ENCODE measurements at regions not wholly inside any gene's neighbourhood (a gene's known extent, or its start where the extent isn't known, plus 50 kb on each side); places are given as distances from the start of the nearest gene placed in this dataset.

DNA sequence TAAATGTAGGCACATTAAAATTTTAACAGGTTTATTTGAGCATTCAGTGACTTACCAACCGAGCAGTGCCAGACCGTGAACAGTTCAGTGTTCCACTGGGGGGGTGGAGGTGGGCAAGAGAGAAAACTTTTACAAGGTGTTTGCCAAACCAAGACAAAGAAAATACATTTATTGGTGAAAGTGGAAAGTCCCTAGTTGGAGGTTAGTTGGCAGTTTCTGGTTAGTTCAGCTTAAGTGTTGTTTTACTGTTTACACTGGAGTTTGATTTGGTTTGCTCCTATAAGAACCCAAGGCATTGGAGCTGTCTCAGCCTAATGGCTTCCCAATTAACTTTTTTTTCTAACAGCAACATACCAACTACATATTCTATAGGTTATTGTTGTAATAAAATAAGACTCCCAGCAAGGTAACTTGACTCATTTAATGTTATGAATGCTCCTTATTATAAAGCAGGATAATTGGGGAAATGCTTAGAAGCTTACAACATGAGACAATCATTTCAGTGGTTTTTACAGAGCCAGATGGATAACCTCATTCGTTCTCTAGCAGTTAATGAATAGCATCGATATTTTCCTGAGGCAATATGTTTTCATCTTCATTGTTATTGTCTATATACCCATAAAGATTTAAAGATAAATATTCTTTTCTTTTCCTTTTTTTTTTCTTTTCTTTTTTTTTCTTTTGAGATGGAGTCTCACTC is 115.8 kb downstream of the ETNK1 start:
- Mint-ChIP-seq H3K4me1 (ENCODE audit: low read depth) (no peaks in the 10 kb centered on the region), H3K36me3 (ENCODE audit: low read depth) (no peaks in the 10 kb centered on the region), H3K9me3 (no peaks in the 10 kb centered on the region), H3K27ac (no peak overlapping the region), H3K27me3 (ENCODE audit: low read depth) (peaks cover 9% of the 10 kb centered on the region), H3K4me3 (ENCODE audit: low read depth) (no peak overlapping the region)
- intact Hi-C loops (cut with micrococcal nuclease) = loop anchor here (5.0 kb wide), 1 partner anchor 451 kb away; no protein-coding TSS in a partner anchor
- no peak for DNase-seq (ENCODE audit: low spot score)

DNA sequence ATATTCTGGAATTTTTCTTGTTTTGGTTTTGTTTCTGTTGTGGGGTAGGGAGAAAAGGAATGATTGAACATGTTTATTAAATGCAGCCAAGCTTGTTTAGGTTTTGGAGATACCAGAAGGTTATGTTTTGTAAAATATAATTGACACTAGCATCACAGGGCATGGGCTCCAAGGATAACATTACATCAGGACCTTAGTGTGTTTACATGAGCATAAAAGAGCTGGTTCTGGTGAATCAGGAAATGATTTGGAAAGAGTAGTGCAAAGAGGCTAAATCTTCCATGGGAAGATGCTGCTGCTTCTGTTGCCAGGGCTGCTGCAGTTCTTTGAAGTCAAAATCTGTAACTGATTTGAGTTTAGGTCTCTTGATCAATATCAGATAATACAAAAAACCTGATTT is 118.7 kb downstream of the ETNK1 start:
- intact Hi-C loops (cut with micrococcal nuclease) = loop anchor here (5.0 kb wide), 1 partner anchor 449 kb away; no protein-coding TSS in a partner anchor
- no peaks in the 10 kb centered on the region for H3K9me3 Mint-ChIP-seq
- DNase-seq (ENCODE audit: low spot score) = no peak
- H3K27me3 Mint-ChIP-seq (ENCODE audit: low read depth) = peaks cover 8% of the 10 kb centered on the region
- H3K4me1 Mint-ChIP-seq (ENCODE audit: low read depth) = no peaks in the 10 kb centered on the region
- H3K36me3 Mint-ChIP-seq (ENCODE audit: low read depth) = no peaks in the 10 kb centered on the region
- no peak overlapping the region for H3K27ac Mint-ChIP-seq
- H3K4me3 Mint-ChIP-seq (ENCODE audit: low read depth) = no peak overlapping the region

DNA sequence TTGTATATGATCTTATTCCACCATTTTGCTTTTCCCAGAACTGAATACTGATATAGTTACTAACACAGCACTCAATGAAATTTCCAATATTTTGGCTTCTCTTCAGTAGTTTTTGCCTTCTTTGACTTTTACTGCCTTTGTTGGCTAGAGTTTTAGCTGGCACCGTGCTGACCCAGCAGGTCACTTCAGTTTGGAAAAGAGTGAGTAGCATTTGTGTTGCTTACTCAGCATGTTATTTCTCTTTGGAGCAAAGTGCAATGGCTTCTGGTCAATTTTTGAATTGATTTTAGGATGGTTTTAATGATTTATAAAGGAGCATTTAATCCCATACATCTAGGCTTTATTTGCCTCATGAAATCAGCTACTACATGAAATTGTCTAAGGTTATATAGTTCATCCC is 119.2 kb downstream of the ETNK1 start:
- intact Hi-C loops (cut with micrococcal nuclease) = loop anchor here (5.0 kb wide), 1 partner anchor 448 kb away; no protein-coding TSS in a partner anchor

DNA sequence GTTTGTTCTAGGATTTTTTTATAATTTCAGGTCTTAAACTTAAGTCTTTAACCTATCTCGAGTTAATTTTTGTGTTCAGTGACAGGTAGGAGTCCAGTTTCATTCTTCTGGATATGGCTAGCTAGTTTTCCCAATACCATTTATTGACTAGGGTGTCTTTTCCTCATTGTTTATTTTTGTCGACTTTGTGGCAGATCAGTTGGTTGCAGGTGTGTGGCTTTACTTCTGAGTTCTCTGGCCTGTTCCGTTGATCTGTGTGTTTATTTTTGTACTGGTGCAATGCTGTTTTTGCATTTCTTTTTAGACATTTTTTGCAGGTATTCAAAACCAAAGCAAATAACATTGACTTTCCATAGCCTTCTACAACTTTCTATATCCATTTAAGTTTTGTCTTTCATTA is 121.7 kb downstream of the ETNK1 start:
- H3K36me3 Mint-ChIP-seq (ENCODE audit: low read depth) = no peaks in the 10 kb centered on the region
- no peak for DNase-seq (ENCODE audit: low spot score)

More for the DNA sequence above, 119.2 kb downstream of the ETNK1 start:
- Mint-ChIP-seq H3K4me1 (ENCODE audit: low read depth) (no peaks in the 10 kb centered on the region), H3K4me3 (ENCODE audit: low read depth) (no peak overlapping the region), H3K36me3 (ENCODE audit: low read depth) (no peaks in the 10 kb centered on the region), H3K27me3 (ENCODE audit: low read depth) (peaks cover 7% of the 10 kb centered on the region), H3K9me3 (no peaks in the 10 kb centered on the region), H3K27ac (no peak overlapping the region)
- DNase-seq (ENCODE audit: low spot score) = no peak

DNA sequence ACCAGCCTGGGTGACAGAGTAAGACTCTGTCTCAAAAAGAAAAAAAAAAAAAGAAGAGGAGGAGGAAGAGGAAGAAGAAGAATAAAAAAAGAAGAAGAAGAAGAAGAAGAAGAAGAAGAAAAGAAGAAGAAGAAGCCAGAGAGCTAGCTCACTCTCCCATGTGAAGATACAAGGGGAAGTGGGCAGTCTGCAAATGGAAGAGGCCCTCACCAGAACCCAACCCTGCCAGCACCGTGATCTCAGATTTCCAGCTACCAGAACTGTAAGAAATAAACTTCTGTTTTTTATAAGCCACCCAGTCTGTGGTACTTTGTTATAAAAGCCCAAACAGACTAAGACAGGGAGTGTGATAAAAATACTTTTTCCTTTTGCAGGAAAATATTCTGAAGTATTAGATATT is 130.7 kb downstream of the ETNK1 start:
- Mint-ChIP-seq H3K4me1 (ENCODE audit: low read depth) (no peaks in the 10 kb centered on the region), H3K4me3 (ENCODE audit: low read depth) (no peak overlapping the region), H3K36me3 (ENCODE audit: low read depth) (no peaks in the 10 kb centered on the region), H3K27me3 (ENCODE audit: low read depth) (no peaks in the 10 kb centered on the region), H3K27ac (no peak overlapping the region), H3K9me3 (no peaks in the 10 kb centered on the region)
- intact Hi-C loops (cut with micrococcal nuclease) = no loop called here
- no peak for DNase-seq (ENCODE audit: low spot score)

More for the DNA sequence above, 121.7 kb downstream of the ETNK1 start:
- intact Hi-C loops (cut with micrococcal nuclease) = no loop called here
- H3K27ac Mint-ChIP-seq = no peak overlapping the region
- no peak overlapping the region for H3K4me3 Mint-ChIP-seq (ENCODE audit: low read depth)
- peaks cover 7% of the 10 kb centered on the region for H3K27me3 Mint-ChIP-seq (ENCODE audit: low read depth)
- no peaks in the 10 kb centered on the region for H3K4me1 Mint-ChIP-seq (ENCODE audit: low read depth)
- no peaks in the 10 kb centered on the region for H3K9me3 Mint-ChIP-seq

DNA sequence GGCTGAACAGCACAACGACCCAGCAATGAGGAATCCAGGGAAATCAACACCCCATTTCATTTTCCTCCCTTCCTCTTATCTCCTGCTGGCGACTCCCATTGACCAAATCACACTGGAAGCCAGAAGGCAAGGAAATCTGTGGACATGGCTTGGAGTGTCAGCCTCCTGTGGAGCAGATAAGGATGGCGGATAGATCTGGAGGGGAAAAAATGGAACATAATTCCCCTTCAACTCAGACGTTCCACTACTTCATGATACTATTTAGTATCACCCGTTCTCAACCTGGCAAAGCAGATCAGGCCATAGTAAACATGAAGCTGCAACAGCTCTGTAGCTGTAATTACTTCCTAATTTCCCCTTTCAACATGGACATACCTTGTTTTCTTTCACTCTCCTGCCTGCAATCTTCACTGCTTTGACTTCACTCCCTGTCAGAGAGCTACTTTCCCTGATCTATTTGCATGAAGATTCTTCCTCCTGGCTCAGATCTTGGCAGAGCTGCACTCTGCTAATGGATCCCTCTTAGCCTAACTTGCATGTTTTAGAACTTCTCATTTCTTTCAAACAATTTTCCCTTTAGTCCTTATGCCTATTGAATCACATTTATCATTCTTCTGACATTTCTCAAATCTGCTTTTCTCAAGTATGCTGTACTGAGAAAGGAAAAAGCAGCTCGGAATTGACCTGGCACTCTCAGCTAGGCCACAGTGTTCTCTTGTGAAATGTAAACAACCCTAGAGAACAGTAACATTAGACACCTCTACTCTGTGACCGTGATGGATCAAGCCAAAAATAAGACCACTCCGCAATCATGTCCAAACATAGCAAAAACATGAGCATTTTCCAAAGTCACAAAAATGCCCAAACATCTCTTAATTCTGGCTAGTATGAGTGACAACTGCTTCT is 135.1 kb downstream of the ETNK1 start:
- intact Hi-C loops (cut with micrococcal nuclease) = no loop called here
- Mint-ChIP-seq H3K9me3 (no peaks in the 10 kb centered on the region), H3K4me3 (ENCODE audit: low read depth) (no peak overlapping the region), H3K27me3 (ENCODE audit: low read depth) (no peaks in the 10 kb centered on the region), H3K36me3 (ENCODE audit: low read depth) (no peaks in the 10 kb centered on the region), H3K4me1 (ENCODE audit: low read depth) (no peaks in the 10 kb centered on the region), H3K27ac (no peak overlapping the region)
- DNase-seq (ENCODE audit: low spot score) = no peak

DNA sequence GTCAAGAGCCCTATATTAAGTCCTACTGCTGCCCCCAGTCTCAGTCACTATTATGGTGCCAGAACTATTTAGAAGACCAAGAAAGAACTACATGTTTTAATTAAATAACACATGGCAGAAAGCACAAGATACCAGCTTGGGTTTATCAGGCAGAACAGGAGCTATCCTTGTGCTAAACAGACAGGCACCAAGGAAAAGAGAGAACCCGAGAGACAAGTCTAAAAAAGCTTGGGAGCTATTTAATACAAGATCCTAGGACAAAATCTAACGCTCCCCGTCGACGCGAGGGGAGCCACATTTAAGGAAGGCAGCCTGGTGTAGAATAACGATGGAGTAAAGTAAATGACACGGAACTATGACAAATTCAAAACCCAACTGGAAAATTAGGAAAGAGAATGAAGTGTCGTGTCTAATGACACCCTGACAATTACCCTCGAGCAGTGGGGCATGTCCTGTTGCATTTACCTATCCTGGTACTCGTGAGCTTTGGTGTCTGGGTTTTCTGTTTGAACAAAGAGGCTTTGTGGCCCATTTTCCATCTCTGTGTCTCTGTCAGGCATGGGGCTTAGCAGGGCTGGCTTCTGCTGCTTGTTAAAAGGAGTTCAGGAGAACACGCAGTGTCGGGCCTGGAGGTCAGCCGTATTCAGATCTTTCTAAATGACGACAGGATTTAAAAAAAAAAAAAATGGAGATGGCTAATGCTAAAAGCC is 140.6 kb downstream of the ETNK1 start:
- H3K27ac Mint-ChIP-seq = no peak overlapping the region
- no peaks in the 10 kb centered on the region for H3K4me1 Mint-ChIP-seq (ENCODE audit: low read depth)
- no peaks in the 10 kb centered on the region for H3K9me3 Mint-ChIP-seq
- H3K4me3 Mint-ChIP-seq (ENCODE audit: low read depth) = no peak overlapping the region
- H3K27me3 Mint-ChIP-seq (ENCODE audit: low read depth) = no peaks in the 10 kb centered on the region
- DNase-seq (ENCODE audit: low spot score) = no peak
- intact Hi-C loops (cut with micrococcal nuclease) = no loop called here
- no peaks in the 10 kb centered on the region for H3K36me3 Mint-ChIP-seq (ENCODE audit: low read depth)

DNA sequence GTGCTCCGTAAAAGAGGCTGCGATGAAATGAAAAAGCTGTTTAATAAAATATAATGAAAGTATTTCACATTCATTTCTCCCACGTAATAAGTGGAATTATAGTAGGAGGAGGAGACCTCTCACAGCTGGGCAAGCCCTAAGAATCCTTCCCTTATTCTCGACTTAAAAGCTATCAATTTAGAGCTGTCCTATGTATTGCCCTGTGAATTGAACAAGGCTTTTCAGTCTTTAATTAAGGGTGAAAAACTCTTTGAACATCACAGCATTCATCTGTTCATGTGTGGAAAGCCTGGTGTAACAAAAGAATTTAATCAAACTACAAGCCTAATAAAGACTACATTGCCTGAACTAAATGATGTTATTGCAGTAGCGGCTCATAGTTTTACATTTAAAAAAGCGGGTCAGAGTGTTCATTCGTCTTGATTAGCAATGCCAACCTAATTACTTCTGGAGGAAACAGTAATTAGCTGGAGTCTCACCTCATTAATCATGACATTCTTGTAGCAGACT is 142.0 kb downstream of the ETNK1 start:
- H3K4me1 Mint-ChIP-seq (ENCODE audit: low read depth) = no peaks in the 10 kb centered on the region
- H3K4me3 Mint-ChIP-seq (ENCODE audit: low read depth) = no peak overlapping the region
- intact Hi-C loops (cut with micrococcal nuclease) = no loop called here
- DNase-seq (ENCODE audit: low spot score) = no peak
- H3K36me3 Mint-ChIP-seq (ENCODE audit: low read depth) = no peaks in the 10 kb centered on the region
- H3K27me3 Mint-ChIP-seq (ENCODE audit: low read depth) = no peaks in the 10 kb centered on the region
- H3K9me3 Mint-ChIP-seq = no peaks in the 10 kb centered on the region
- no peak overlapping the region for H3K27ac Mint-ChIP-seq

DNA sequence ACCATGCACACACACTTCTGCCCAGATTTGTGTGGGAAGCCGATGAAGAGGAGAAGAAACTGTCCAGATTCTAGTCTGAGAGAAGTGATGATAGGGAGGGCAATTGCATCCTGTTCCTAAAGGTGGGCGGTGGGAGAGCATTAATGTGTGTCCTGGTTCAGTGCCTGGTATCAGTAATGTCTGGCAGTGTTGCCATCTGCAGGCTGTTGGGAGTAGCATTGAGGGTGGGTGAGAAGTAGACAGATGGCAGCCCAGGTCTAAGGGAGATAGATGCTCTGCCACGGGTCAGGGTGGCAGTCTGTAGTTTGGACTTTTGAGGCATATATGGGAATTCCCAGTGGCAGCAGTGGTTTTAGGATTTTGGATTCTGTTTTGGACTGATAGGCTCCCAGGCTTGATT is 156.4 kb downstream of the ETNK1 start:
- Mint-ChIP-seq H3K4me1 (ENCODE audit: low read depth) (no peaks in the 10 kb centered on the region), H3K36me3 (ENCODE audit: low read depth) (no peaks in the 10 kb centered on the region), H3K9me3 (no peaks in the 10 kb centered on the region)

DNA sequence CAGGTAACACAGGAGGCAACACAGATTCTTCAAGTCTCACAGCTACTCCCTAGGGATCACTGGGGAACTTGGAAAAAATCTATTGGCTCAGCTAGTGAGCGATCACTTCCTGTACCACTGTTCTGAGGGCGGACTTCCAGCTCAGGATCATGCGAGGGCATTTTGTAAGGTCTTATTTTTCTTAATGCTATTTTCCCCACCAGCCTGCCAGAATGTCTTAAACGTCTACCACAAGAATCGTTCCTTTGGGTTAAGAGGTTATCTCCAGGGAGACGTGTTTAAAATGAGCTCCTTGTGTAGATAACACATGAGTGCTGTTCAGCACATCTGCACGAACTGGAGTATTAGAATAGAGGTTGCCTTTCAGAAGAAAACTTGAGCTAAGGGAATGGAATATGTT is 162.6 kb downstream of the ETNK1 start:
- H3K9me3 Mint-ChIP-seq = no peaks in the 10 kb centered on the region
- no peak overlapping the region for H3K4me3 Mint-ChIP-seq (ENCODE audit: low read depth)
- no peak for DNase-seq (ENCODE audit: low spot score)
- H3K27me3 Mint-ChIP-seq (ENCODE audit: low read depth) = no peaks in the 10 kb centered on the region
- H3K27ac Mint-ChIP-seq = no peak overlapping the region
- no peaks in the 10 kb centered on the region for H3K4me1 Mint-ChIP-seq (ENCODE audit: low read depth)
- intact Hi-C loops (cut with micrococcal nuclease) = no loop called here
- H3K36me3 Mint-ChIP-seq (ENCODE audit: low read depth) = no peaks in the 10 kb centered on the region

More for the DNA sequence above, 156.4 kb downstream of the ETNK1 start:
- Mint-ChIP-seq H3K27ac (no peak overlapping the region), H3K4me3 (ENCODE audit: low read depth) (no peak overlapping the region), H3K27me3 (ENCODE audit: low read depth) (no peaks in the 10 kb centered on the region)
- intact Hi-C loops (cut with micrococcal nuclease) = no loop called here
- no peak for DNase-seq (ENCODE audit: low spot score)

DNA sequence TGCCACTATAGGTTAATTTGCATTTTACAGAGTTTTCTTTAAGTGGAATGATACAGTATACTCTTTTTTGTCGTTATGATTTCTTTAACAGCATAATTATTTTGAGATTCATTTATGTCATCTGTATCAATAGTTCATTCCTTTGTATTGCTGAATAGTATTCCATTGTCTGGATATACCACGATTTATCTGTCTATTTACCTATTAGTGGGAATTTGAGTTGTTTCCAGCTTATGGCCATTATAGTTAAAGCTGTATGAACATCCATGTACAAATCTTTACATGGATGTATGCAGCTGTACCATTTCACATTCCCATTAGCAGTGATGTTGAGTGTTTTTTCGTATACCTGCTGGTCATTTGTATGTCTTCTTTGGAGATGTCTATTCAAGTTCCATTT is 163.9 kb downstream of the ETNK1 start:
- Mint-ChIP-seq H3K27ac (no peak overlapping the region), H3K9me3 (no peaks in the 10 kb centered on the region), H3K27me3 (ENCODE audit: low read depth) (no peaks in the 10 kb centered on the region), H3K4me1 (ENCODE audit: low read depth) (no peaks in the 10 kb centered on the region), H3K4me3 (ENCODE audit: low read depth) (no peak overlapping the region), H3K36me3 (ENCODE audit: low read depth) (no peaks in the 10 kb centered on the region)
- intact Hi-C loops (cut with micrococcal nuclease) = no loop called here
- no peak for DNase-seq (ENCODE audit: low spot score)

DNA sequence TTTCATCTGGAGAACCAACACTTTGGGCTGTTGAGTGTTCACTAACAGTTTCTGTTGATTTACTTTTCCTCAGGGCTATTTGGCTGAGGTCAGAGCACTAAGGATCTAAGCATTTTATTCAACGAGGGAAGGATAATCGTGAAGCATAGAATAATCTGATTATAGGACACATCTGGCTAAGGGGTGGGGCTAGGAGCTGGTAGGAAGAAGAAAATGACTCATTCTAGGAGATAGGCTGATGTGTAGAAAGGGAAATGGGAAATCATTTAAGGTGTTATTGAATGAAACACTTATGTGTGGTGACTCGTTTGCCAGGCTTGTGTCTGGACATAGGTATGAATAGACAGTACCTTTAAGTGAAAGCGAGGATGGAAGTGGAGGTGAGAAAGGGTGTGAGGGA is 167.2 kb downstream of the ETNK1 start:
- H3K4me3 Mint-ChIP-seq (ENCODE audit: low read depth) = no peak overlapping the region
- intact Hi-C loops (cut with micrococcal nuclease) = no loop called here
- no peaks in the 10 kb centered on the region for H3K36me3 Mint-ChIP-seq (ENCODE audit: low read depth)
- H3K9me3 Mint-ChIP-seq = no peaks in the 10 kb centered on the region
- no peaks in the 10 kb centered on the region for H3K4me1 Mint-ChIP-seq (ENCODE audit: low read depth)
- H3K27ac Mint-ChIP-seq = no peak overlapping the region
- DNase-seq (ENCODE audit: low spot score) = no peak
- no peaks in the 10 kb centered on the region for H3K27me3 Mint-ChIP-seq (ENCODE audit: low read depth)

Measured in activated T-helper 2 cell treated with anti-CD3 and anti-CD28 coated beads, Interferon-gamma antibody, Interleukin-2, Interleukin-4, amounts not matched to agents 10 μg/mL and 5 μg/mL and 100 μg/mL, durations not matched to agents 14 hours and 24 hours and 36 hours (primary cell).